Right lobe of liver (tissue), 4 donors: ENCODE measurements at regions not wholly inside any gene's neighbourhood (a gene's known extent, or its start where the extent isn't known, plus 50 kb on each side); places are given as distances from the start of the nearest gene placed in this dataset.

ENCODE experiments used
- POLR2A ChIP-seq: fragments of 450-650 bp; IDR thresholded peaks from one replicate; pipeline ENCODE4 v1.6.1; 2017; ENCODE audit warnings: antibody characterized with exemption, mild to moderate bottlenecking
- TF ChIP-seq, protein P1 (sequence below), 4 donors: fragments of 200-600 bp in 3 of 4; fragments of 450-650 bp in 1 of 4; IDR thresholded peaks; one replicate each; pipeline versions ENCODE4 v1.5.1 to v1.8.0; 2016 to 2022; ENCODE audit warnings: antibody characterized with exemption in 4 of 4, mild to moderate bottlenecking in 2 of 4
- donor health status: DM: no; HTN: no; CAD: no.
- donor health status: DM: no; HTN: no; CAD: no.
- donor health status: DM: no; HTN: yes; CAD: no.

DNA sequence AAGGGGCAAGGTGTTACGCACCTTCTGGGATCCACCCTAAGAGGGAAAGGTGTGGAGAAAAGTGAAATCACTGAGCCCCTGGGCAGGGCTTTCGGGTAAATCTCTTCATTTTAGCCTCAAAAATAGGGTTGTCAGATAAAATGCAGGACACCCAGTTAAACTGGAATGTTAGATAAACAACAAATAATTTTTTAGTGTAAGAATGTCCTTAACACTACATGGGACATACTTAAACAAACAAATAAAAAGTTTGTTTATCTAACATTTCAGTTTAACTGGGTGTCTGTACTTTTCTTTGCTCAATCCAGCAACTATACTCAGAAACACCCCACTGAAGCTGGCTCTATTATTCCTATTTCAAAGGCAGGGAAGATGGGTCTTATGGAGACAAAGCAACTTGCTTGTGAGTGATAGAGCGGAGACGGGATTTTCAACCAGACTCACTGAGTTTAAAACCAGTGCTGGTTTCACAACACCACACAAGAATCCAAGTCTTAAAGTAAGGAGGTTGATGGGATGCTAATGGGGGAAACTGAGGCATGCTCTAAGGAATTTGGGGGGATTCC, 144.8 kb upstream of the RBPJ start:
- TF ChIP-seq, protein P1, sequence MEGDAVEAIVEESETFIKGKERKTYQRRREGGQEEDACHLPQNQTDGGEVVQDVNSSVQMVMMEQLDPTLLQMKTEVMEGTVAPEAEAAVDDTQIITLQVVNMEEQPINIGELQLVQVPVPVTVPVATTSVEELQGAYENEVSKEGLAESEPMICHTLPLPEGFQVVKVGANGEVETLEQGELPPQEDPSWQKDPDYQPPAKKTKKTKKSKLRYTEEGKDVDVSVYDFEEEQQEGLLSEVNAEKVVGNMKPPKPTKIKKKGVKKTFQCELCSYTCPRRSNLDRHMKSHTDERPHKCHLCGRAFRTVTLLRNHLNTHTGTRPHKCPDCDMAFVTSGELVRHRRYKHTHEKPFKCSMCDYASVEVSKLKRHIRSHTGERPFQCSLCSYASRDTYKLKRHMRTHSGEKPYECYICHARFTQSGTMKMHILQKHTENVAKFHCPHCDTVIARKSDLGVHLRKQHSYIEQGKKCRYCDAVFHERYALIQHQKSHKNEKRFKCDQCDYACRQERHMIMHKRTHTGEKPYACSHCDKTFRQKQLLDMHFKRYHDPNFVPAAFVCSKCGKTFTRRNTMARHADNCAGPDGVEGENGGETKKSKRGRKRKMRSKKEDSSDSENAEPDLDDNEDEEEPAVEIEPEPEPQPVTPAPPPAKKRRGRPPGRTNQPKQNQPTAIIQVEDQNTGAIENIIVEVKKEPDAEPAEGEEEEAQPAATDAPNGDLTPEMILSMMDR (IDR thresholded peaks at IDR 0.05): no peak
- TF ChIP-seq POLR2A: no peak
